ENCODE measurements at regions not wholly inside any gene's neighbourhood (a gene's known extent, or its start where the extent isn't known, plus 50 kb on each side); places are given as distances from the start of the nearest gene placed in this dataset.
"Not testable (repeated sequence)": the region's sequence is repeated elsewhere in the genome, so short reads cannot be mapped to it uniquely, and the experiment has no call there.

DNA sequence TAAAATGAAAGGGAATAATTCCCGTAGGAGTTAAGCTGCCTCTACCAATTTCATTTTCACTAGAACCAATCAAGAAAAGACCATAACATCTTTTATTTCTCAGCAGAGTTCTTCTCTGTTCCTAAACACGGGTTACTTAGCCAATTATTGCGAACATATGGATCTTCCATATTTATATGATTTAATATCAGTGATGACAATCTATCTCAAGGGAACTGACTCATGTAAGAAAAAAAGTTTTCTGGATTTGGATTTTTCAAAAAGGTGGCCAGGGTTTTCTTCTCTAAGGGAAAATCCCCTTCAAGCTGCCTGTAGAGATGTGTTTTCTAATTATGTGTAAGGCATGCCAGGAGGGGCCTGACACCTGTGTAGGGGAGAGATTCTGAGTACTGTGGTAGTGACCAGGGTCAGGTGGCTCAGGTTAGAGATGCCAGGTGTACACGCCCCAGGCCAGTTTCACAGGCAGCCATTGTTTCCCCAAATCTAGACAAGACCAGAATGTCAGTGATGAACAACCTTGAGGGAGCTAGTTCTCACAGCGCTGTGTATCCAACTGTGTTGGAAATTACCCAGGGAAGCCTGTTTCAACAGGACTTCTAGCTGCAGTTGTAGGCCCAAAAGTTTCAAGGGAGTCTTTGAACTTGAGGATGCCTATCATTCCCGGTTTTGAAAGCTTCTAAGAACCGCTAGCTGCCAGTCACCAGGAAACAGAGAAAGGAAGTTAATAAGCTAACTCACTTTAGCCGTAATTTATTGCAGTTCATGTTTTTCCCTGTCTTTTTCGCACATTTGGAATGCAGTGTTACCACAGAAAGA, 572.5 kb upstream of the RGMB start:
- in situ Hi-C loops (cut with MboI; ENCODE audit: low sequenced_read_pairs) = no loop called here
- no peak for DNase-seq (ENCODE audit: low spot score in 2 of 2)

DNA sequence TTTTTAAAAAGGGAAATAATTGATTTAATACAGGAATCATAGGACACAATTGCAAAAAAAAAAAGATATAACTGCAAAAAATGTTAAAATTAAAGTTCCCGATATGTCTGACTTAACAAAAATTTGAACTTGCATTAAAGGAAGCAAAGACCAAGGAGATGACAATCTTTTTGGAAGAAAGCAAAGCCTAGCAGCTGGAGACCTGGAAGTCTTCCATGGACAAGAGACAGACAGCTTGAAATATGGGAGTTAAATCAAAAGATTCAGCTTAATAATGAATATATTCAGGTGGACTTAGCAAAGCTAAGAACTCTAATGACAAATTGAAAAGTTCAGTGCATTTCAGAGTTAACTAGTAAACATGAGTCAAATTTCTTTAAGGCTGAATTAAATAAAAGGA, 568.7 kb upstream of the RGMB start:
- no peaks in the 10 kb centered on the region for H3K27me3 ChIP-seq (ENCODE audit: low read depth)
- H3K9me3 ChIP-seq = no peaks in the 10 kb centered on the region
- H3K4me1 ChIP-seq = no peaks in the 10 kb centered on the region
- in situ Hi-C loops (cut with MboI; ENCODE audit: low sequenced_read_pairs) = no loop called here
- DNase-seq (ENCODE audit: low spot score in 2 of 2) = no peak
- H3K4me3 ChIP-seq = no peak overlapping the region
- H3K36me3 ChIP-seq (replicated peaks) = no peaks in the 10 kb centered on the region

More for the DNA sequence above, 572.5 kb upstream of the RGMB start:
- Histone ChIP-seq H3K27me3 (ENCODE audit: low read depth) (no peaks in the 10 kb centered on the region), H3K36me3 (replicated peaks) (no peaks in the 10 kb centered on the region), H3K4me3 (no peak overlapping the region), H3K9me3 (no peaks in the 10 kb centered on the region), H3K4me1 (no peaks in the 10 kb centered on the region)

DNA sequence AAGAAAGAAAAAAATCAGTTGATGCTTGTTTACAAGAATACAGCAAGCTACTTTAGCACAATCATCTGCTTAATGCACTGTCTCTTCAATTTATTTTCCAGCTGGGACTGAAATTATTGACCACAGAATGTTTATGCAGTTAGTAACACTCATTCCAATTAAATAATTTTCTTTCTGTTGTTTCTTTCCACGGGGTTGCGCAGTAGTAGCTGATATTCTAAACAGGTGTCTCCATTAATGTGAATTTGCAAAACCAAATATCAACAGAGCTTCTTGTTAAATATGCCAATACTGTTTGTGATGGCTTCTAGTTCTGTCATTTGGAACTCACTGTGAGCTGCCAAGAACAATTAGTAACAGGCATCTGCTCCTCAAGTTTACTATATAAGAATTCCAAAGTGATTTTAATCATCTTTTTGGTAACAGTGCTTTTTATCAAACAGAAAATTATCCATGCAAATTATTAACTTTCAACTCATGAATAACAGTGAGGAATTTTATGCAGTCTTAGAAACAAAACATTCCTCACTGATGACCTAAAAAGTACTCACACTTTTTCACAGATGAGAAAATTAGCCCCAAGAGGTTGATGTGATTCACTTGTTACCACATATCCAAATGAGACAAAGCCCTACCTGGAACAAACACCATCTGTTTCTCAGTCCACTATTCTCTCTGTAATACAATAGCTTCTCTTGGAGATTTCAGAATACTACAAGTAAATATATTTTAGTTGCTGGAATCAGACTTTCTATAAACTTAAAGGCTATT, 567.6 kb upstream of the RGMB start:
- Histone ChIP-seq H3K36me3 (replicated peaks) (no peaks in the 10 kb centered on the region), H3K4me3 (no peak overlapping the region), H3K27me3 (ENCODE audit: low read depth) (no peaks in the 10 kb centered on the region), H3K9me3 (no peaks in the 10 kb centered on the region), H3K4me1 (no peaks in the 10 kb centered on the region)
- DNase-seq (ENCODE audit: low spot score in 2 of 2) = no peak
- in situ Hi-C loops (cut with MboI; ENCODE audit: low sequenced_read_pairs) = no loop called here

DNA sequence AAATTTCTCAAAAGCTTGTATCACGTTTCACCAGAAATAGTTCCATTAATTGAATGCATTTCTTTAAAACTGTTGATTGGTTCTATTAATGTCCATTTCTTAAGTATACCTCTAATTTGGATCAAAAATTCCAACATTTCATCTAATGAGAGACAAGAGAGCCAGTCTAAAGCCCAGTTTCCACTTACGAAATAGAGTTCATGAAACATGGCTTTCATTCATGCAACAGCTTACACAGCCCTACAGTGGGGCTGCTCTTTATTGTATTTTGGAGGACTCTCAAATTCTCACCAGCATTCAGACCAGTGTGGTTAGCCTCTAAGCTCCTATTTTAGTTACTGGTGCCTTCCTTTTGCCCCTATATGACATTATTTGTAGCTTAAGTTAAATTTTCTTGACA, 566.9 kb upstream of the RGMB start:
- in situ Hi-C loops (cut with MboI; ENCODE audit: low sequenced_read_pairs) = no loop called here

DNA sequence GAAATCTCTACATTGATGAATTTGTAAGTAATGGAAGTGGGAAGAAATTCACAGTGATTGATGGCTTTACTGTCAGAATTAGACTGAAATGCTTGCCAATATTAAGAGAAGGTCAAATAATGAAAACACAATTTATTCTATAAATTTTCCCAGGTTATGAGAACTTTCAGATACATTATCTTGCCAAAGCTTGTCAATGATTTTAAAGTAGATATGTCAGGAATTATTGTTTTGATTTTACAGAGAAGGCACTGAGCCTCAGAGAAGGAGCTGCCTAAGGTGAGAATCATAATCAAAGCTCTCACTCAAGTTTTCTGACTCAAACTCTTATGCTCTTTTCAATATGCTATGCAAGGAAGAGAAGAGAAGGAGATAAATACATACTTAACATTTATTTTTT, 564.0 kb upstream of the RGMB start:
- Histone ChIP-seq H3K9me3 (no peaks in the 10 kb centered on the region), H3K27me3 (ENCODE audit: low read depth) (no peaks in the 10 kb centered on the region), H3K4me3 (no peak overlapping the region), H3K36me3 (replicated peaks) (no peaks in the 10 kb centered on the region), H3K4me1 (no peaks in the 10 kb centered on the region)
- in situ Hi-C loops (cut with MboI; ENCODE audit: low sequenced_read_pairs) = no loop called here
- no peak for DNase-seq (ENCODE audit: low spot score in 2 of 2)

More for the DNA sequence above, 566.9 kb upstream of the RGMB start:
- no peaks in the 10 kb centered on the region for H3K9me3 ChIP-seq
- no peak overlapping the region for H3K4me3 ChIP-seq
- H3K36me3 ChIP-seq (replicated peaks) = no peaks in the 10 kb centered on the region
- no peaks in the 10 kb centered on the region for H3K4me1 ChIP-seq
- H3K27me3 ChIP-seq (ENCODE audit: low read depth) = no peaks in the 10 kb centered on the region
- no peak for DNase-seq (ENCODE audit: low spot score in 2 of 2)

GRCh38 chr5:98214240-98215051, 559.0 kb upstream of the RGMB start:
- Histone ChIP-seq H3K27me3 (ENCODE audit: low read depth) (no peaks in the 10 kb centered on the region), H3K4me3 (no peak overlapping the region), H3K9me3 (no peaks in the 10 kb centered on the region), H3K4me1 (no peaks in the 10 kb centered on the region; the same call in 1 of the 2 replicates), H3K36me3 (replicated peaks) (no peaks in the 10 kb centered on the region)
- in situ Hi-C loops (cut with MboI; ENCODE audit: low sequenced_read_pairs) = no loop called here
- DNase-seq (ENCODE audit: low spot score in 2 of 2) = no peak

- no peaks in the 10 kb centered on the region for H3K36me3 ChIP-seq (replicated peaks)
- H3K4me1 ChIP-seq = no peaks in the 10 kb centered on the region; the same call in 1 of the 2 replicates
- H3K9me3 ChIP-seq = no peaks in the 10 kb centered on the region
- DNase-seq (ENCODE audit: low spot score in 2 of 2) = no peak
- in situ Hi-C loops (cut with MboI; ENCODE audit: low sequenced_read_pairs) = no loop called here
- H3K4me3 ChIP-seq = no peak overlapping the region
- H3K27me3 ChIP-seq (ENCODE audit: low read depth) = no peaks in the 10 kb centered on the region
Measured at GRCh38 chr5:98217138-98217537, 556.3 kb upstream of the RGMB start.

DNA sequence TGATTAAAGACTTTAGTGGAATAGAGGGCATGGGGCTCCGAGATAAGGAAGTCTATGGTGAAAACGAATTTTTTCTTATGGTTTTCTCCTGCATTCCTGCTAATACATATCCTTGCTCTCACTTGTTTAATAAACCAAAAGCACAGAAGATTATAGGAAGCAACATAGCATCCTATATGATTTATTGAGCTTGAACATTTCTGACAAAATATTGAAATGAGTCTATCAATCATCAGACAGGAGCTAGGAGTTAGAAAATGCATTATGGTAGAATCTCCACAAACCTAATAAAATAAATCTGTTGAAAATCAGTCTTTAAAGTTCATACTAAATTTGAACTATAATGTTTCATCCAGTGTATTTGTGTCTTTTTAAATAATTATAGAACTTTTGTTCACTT, 554.6 kb upstream of the RGMB start:
- no peak overlapping the region for H3K4me3 ChIP-seq
- in situ Hi-C loops (cut with MboI; ENCODE audit: low sequenced_read_pairs) = no loop called here
- no peaks in the 10 kb centered on the region; the same call in 1 of the 2 replicates for H3K4me1 ChIP-seq
- no peaks in the 10 kb centered on the region for H3K9me3 ChIP-seq
- DNase-seq (ENCODE audit: low spot score in 2 of 2) = no peak
- no peaks in the 10 kb centered on the region for H3K27me3 ChIP-seq (ENCODE audit: low read depth)
- H3K36me3 ChIP-seq (replicated peaks) = no peaks in the 10 kb centered on the region

DNA sequence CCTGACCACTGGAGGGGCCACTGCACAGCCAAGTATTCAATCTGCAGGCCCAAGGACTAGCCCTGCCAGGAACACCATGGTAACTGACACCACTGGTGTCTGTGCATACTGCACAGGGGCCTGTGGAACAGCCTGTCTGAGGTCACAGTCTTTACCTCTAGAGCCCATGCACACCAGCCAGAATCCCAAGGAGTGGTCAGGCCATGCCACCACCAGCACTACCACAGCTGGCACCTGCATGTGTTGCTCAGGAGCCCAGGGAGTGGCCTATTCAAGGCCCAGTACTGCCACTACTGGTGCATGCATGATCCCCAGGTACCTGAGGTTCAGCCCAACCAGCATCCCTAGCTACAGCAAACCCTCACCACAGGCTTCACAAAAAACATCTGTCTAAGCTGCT, 546.0 kb upstream of the RGMB start:
- no peaks in the 10 kb centered on the region for H3K36me3 ChIP-seq (replicated peaks)
- no peaks in the 10 kb centered on the region for H3K9me3 ChIP-seq
- in situ Hi-C loops (cut with MboI; ENCODE audit: low sequenced_read_pairs) = no loop called here
- no peaks in the 10 kb centered on the region for H3K4me1 ChIP-seq
- no peaks in the 10 kb centered on the region for H3K27me3 ChIP-seq (ENCODE audit: low read depth)
- DNase-seq (ENCODE audit: low spot score in 2 of 2) = no peak
- H3K4me3 ChIP-seq = no peak overlapping the region

GRCh38 chr5:98231089-98231488, 542.4 kb upstream of the RGMB start:
- in situ Hi-C loops (cut with MboI; ENCODE audit: low sequenced_read_pairs) = no loop called here
- Histone ChIP-seq H3K4me1 (no peaks in the 10 kb centered on the region), H3K36me3 (replicated peaks) (no peaks in the 10 kb centered on the region), H3K4me3 (no peak overlapping the region), H3K27me3 (ENCODE audit: low read depth) (no peaks in the 10 kb centered on the region), H3K9me3 (no peaks in the 10 kb centered on the region)
- no peak for DNase-seq (ENCODE audit: low spot score in 2 of 2)

DNA sequence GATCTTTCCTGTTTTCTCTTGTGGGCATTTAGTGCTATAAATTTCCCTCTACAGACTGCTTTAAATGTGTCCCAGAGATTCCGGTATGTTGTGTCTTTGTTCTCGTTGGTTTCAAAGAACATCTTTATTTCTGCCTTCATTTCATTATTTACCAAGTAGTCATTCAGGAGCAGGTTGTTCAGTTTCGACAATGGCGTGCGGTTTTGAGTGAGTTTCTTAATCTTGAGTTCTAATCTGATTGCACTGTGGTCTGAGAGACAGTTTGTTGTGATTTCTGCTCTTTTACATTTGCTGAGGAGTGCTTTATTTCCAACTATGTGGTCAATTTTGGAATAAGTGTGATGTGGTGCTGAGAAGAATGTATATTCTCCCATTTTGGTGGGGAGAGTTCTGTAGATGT, 535.7 kb upstream of the RGMB start:
- H3K4me1 ChIP-seq; H3K27me3 ChIP-seq (ENCODE audit: low read depth); in situ Hi-C loops (cut with MboI; ENCODE audit: low sequenced_read_pairs); H3K4me3 ChIP-seq; H3K9me3 ChIP-seq; DNase-seq (ENCODE audit: low spot score in 2 of 2); H3K36me3 ChIP-seq (replicated peaks): not testable (repeated sequence)

DNA sequence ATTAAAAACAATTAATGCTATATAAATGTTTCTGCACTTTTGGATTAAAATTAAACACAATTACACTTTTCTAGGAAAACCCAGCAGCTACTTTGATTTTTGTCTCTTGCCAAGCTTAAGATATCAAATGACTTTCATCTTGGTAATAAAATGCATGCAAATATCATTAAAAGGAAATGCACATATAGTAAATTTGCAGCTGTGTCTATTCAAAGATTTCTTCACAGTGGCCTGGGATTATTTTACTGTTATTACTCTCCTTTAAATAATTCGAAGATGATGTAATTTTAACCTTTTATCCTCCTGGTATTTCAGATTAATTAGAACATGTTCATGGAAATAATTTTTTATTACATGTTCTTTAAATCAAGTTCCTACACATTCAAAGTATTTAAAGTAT, 529.5 kb upstream of the RGMB start:
- no peaks in the 10 kb centered on the region for H3K36me3 ChIP-seq (replicated peaks)
- in situ Hi-C loops (cut with MboI; ENCODE audit: low sequenced_read_pairs) = no loop called here
- no peaks in the 10 kb centered on the region for H3K4me1 ChIP-seq
- no peaks in the 10 kb centered on the region for H3K27me3 ChIP-seq (ENCODE audit: low read depth)
- no peaks in the 10 kb centered on the region for H3K9me3 ChIP-seq
- H3K4me3 ChIP-seq = no peak overlapping the region
- DNase-seq (ENCODE audit: low spot score in 2 of 2) = no peak

- DNase-seq (ENCODE audit: low spot score in 2 of 2) = no peak
- in situ Hi-C loops (cut with MboI; ENCODE audit: low sequenced_read_pairs) = no loop called here
Measured at GRCh38 chr5:98248949-98249348, 524.5 kb upstream of the RGMB start.

DNA sequence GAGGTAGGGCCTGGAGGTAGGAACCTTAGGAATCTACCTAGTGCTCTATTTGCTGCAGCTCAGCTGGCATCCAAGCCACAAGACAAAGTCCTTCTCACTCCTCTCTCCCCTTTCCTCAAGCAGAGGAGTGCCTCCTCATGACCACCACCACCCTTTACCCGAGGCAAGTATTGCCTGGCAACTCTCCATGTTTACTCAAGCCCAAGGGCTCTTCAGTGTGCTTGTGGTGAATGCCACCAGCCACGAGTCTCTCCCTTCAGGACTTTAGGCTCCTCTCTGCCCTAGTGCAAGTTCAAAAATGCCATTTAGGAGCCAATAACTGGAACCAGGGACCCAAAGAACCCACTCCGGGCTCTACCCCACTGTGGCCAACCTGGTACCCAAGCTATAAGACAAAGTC, 514.5 kb upstream of the RGMB start:
- Histone ChIP-seq H3K4me1 (peaks cover 13% of the 10 kb centered on the region), H3K27me3 (ENCODE audit: low read depth) (no peaks in the 10 kb centered on the region), H3K4me3 (no peak overlapping the region), H3K36me3 (replicated peaks) (no peaks in the 10 kb centered on the region), H3K9me3 (no peaks in the 10 kb centered on the region)
- DNase-seq (ENCODE audit: low spot score in 2 of 2) = no peak
- in situ Hi-C loops (cut with MboI; ENCODE audit: low sequenced_read_pairs) = no loop called here

More at GRCh38 chr5:98248949-98249348, 524.5 kb upstream of the RGMB start:
- Histone ChIP-seq H3K36me3 (replicated peaks) (no peaks in the 10 kb centered on the region), H3K4me1 (no peaks in the 10 kb centered on the region), H3K27me3 (ENCODE audit: low read depth) (no peaks in the 10 kb centered on the region), H3K4me3 (no peak overlapping the region), H3K9me3 (no peaks in the 10 kb centered on the region)

Data from HAP-1 (cell line).